ENCODE measurements at regions not wholly inside any gene's neighbourhood (a gene's known extent, or its start where the extent isn't known, plus 50 kb on each side); places are given as distances from the start of the nearest gene placed in this dataset.

DNA sequence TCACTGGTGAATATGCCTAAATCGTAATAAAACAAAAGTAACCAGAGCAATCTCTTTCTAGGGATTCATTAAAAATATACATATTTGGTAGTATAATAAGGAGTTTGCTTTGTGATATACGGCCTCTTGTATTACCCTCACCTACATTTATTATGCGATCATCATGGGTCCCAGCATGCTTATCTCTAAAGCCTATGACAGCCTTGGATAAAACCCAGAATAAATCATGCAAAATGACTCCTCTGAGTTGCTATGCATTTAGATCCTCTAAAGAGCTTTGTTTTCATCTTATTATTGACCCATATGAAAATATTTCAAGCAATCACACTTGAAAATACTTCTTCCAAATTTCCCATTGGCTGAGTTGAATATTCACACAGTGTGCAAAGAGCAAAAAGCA is 432.3 kb downstream of the SUCLG1 start:
- H3K9me3 ChIP-seq (ENCODE audit: severe bottlenecking) = no peaks in the 10 kb centered on the region
- H3K27ac ChIP-seq (ENCODE audit: poor library complexity, severe bottlenecking) = no peak overlapping the region
- H3K27me3 ChIP-seq (ENCODE audit: insufficient read depth, poor library complexity, severe bottlenecking) = no peaks in the 10 kb centered on the region
- TF ChIP-seq, protein P1, sequence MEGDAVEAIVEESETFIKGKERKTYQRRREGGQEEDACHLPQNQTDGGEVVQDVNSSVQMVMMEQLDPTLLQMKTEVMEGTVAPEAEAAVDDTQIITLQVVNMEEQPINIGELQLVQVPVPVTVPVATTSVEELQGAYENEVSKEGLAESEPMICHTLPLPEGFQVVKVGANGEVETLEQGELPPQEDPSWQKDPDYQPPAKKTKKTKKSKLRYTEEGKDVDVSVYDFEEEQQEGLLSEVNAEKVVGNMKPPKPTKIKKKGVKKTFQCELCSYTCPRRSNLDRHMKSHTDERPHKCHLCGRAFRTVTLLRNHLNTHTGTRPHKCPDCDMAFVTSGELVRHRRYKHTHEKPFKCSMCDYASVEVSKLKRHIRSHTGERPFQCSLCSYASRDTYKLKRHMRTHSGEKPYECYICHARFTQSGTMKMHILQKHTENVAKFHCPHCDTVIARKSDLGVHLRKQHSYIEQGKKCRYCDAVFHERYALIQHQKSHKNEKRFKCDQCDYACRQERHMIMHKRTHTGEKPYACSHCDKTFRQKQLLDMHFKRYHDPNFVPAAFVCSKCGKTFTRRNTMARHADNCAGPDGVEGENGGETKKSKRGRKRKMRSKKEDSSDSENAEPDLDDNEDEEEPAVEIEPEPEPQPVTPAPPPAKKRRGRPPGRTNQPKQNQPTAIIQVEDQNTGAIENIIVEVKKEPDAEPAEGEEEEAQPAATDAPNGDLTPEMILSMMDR (IDR thresholded peaks at IDR 0.05; ENCODE audit: poor library complexity, severe bottlenecking) = no peak
- no peak overlapping the region for H3K4me3 ChIP-seq (ENCODE audit: severe bottlenecking)
- no peaks in the 10 kb centered on the region for H3K36me3 ChIP-seq (ENCODE audit: low read depth)
- ATAC-seq (ENCODE audit: low read depth) (no peak), DNase-seq (ENCODE audit: low spot score) (no peak)
- H3K4me1 ChIP-seq (ENCODE audit: insufficient read depth, poor library complexity, severe bottlenecking) = no peaks in the 10 kb centered on the region

DNA sequence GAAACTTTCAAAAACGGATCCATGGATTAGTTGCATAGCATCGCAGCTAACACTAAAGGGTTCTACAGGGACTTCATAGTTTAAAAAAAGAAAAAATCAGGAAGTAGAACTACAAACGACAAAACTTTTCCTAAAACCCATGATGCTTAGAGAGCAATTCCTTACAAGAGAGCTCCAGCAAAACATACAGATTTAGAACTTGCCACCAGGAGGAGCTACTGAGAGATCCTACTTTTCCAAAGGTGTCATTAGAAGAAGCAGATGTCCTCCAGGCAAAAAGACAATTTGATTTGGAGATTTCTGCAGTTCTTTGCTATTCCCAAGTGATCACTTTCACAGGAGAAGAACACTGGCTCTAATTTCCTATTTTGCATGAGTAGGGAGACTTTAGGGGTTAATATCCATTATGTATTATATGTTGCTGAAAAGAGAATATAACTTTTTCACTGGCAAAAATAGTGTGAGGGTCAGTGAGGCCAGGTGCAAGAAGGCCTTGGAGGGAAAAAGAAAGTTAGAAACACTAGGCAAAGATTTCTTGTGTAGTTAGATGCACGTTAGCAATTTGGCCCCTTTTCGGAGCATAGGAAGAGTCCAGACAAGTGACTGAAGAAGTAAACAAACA is 436.2 kb downstream of the SUCLG1 start:
- no peak overlapping the region for H3K27ac ChIP-seq (ENCODE audit: poor library complexity, severe bottlenecking)
- no peaks in the 10 kb centered on the region for H3K27me3 ChIP-seq (ENCODE audit: insufficient read depth, poor library complexity, severe bottlenecking)
- no peaks in the 10 kb centered on the region for H3K4me1 ChIP-seq (ENCODE audit: insufficient read depth, poor library complexity, severe bottlenecking)
- TF ChIP-seq, protein P1 (IDR thresholded peaks at IDR 0.05; ENCODE audit: poor library complexity, severe bottlenecking) = peak; percentile 79
- ATAC-seq (ENCODE audit: low read depth) (0 out of 3 replicates have a peak, but pooled peaks have one; percentile 45), DNase-seq (ENCODE audit: low spot score) (no peak)
- H3K4me3 ChIP-seq (ENCODE audit: severe bottlenecking) = no peak overlapping the region
- no peaks in the 10 kb centered on the region for H3K9me3 ChIP-seq (ENCODE audit: severe bottlenecking)
- H3K36me3 ChIP-seq (ENCODE audit: low read depth) = no peaks in the 10 kb centered on the region

DNA sequence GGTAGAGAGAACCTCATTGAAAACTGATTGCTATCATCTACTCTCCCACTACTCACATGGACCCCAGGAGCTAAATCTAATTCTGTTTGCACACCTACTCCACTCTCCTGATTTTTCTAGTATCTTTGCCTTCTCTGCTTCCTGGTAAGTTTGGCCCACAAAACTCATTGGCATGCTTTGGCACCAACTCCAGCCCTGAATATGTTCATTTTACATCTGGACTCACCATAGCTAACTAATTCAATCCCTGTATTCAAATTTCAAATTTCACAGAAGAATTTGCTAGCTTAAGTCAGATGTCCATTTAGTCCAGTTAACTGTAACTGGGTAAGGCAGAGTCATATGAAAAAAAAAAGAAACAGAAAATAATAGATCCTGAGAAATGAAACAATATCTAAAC is 442.1 kb downstream of the SUCLG1 start:
- H3K27me3 ChIP-seq (ENCODE audit: insufficient read depth, poor library complexity, severe bottlenecking) = peaks cover 2% of the 10 kb centered on the region
- no peak for ATAC-seq (ENCODE audit: low read depth)
- no peaks in the 10 kb centered on the region for H3K36me3 ChIP-seq (ENCODE audit: low read depth)
- H3K27ac ChIP-seq (ENCODE audit: poor library complexity, severe bottlenecking) = no peak overlapping the region
- DNase-seq (ENCODE audit: low spot score) = no peak
- H3K4me1 ChIP-seq (ENCODE audit: insufficient read depth, poor library complexity, severe bottlenecking) = no peaks in the 10 kb centered on the region
- TF ChIP-seq, protein P1 (IDR thresholded peaks at IDR 0.05; ENCODE audit: poor library complexity, severe bottlenecking) = no peak
- no peaks in the 10 kb centered on the region for H3K9me3 ChIP-seq (ENCODE audit: severe bottlenecking)
- H3K4me3 ChIP-seq (ENCODE audit: severe bottlenecking) = no peak overlapping the region

- H3K27ac ChIP-seq (ENCODE audit: poor library complexity, severe bottlenecking) = no peak overlapping the region
- no peak overlapping the region for H3K4me3 ChIP-seq (ENCODE audit: severe bottlenecking)
- H3K36me3 ChIP-seq (ENCODE audit: low read depth) = no peaks in the 10 kb centered on the region
- TF ChIP-seq, protein P1 (IDR thresholded peaks at IDR 0.05; ENCODE audit: poor library complexity, severe bottlenecking) = no peak
- ATAC-seq (ENCODE audit: low read depth) = no peak
- no peaks in the 10 kb centered on the region for H3K9me3 ChIP-seq (ENCODE audit: severe bottlenecking)
- DNase-seq (ENCODE audit: low spot score) = no peak
- no peaks in the 10 kb centered on the region for H3K4me1 ChIP-seq (ENCODE audit: insufficient read depth, poor library complexity, severe bottlenecking)
- peaks cover 4% of the 10 kb centered on the region for H3K27me3 ChIP-seq (ENCODE audit: insufficient read depth, poor library complexity, severe bottlenecking)
Observed at GRCh38 chr2:84016183-84016582, 442.9 kb downstream of the SUCLG1 start.

DNA sequence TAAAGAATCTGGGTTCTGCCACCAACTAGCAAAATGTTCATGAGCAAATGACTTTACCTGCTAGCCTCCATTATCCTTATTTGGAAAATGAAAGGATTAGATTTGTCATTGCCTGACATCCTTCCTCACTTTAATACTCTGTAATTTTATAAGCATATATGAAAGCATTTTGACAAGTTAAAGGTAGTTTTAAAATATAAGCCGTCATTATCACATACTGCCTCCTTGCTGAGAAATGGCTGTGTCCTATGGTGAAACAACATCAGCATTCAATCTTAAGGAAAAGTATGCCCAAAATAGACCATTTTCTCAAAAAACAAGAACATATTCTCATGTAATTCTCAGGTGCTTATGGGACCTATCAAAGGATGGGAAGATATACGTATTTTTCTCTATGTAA is 461.2 kb downstream of the SUCLG1 start:
- TF ChIP-seq, protein P1 (IDR thresholded peaks at IDR 0.05; ENCODE audit: poor library complexity, severe bottlenecking) = no peak

More for the DNA sequence above, 461.2 kb downstream of the SUCLG1 start:
- no peak for DNase-seq (ENCODE audit: low spot score)
- no peaks in the 10 kb centered on the region for H3K27me3 ChIP-seq (ENCODE audit: insufficient read depth, poor library complexity, severe bottlenecking)
- no peaks in the 10 kb centered on the region for H3K4me1 ChIP-seq (ENCODE audit: insufficient read depth, poor library complexity, severe bottlenecking)
- H3K9me3 ChIP-seq (ENCODE audit: severe bottlenecking) = no peaks in the 10 kb centered on the region
- H3K36me3 ChIP-seq (ENCODE audit: low read depth) = no peaks in the 10 kb centered on the region
- H3K27ac ChIP-seq (ENCODE audit: poor library complexity, severe bottlenecking) = no peak overlapping the region
- no peak overlapping the region for H3K4me3 ChIP-seq (ENCODE audit: severe bottlenecking)
- no peak for ATAC-seq (ENCODE audit: low read depth)

All from RWPE2 (cell line).